GM13977 (cell line): ENCODE measurements at regions not wholly inside any gene's neighbourhood (a gene's known extent, or its start where the extent isn't known, plus 50 kb on each side); places are given as distances from the start of the nearest gene placed in this dataset.

Source experiments
- DNase-seq: peaks from one replicate; pipeline ENCODE4 v3.0.0; 2012; ENCODE audit warnings: low spot score
- CTCF ChIP-seq: IDR thresholded peaks from 2 replicates; pipeline ENCODE4 v1.5.1; 2012; ENCODE audit warnings: mild to moderate bottlenecking, control low read depth; ENCODE audit not compliant: insufficient read depth; ENCODE audit errors: extremely low read depth, missing control alignments
- in situ Hi-C: fragments of 300-500 bp; cut with MboI; formaldehyde crosslinking; loops from one replicate; pipeline ENCODE4 v1.12.0; 2022; ENCODE audit warnings: low sequenced_read_pairs, low pct_unique_long_range_greater_than_20kb, mixed read lengths, inconsistent platforms; ENCODE audit not compliant: unreplicated experiment

GRCh38 chr16:49951574-49952195 is 73.3 kb upstream of the CNEP1R1 start:
- DNase-seq = no peak
- TF ChIP-seq CTCF = no peak
- in situ Hi-C loops = no loop called here

- no peak for TF ChIP-seq CTCF
- DNase-seq = no peak
- in situ Hi-C loops = no loop called here
Observed at GRCh38 chr16:49952386-49952785, 72.6 kb upstream of the CNEP1R1 start.

GRCh38 chr16:49953090-49953489 is 71.9 kb upstream of the CNEP1R1 start:
- no peak for TF ChIP-seq CTCF
- in situ Hi-C loops = no loop called here
- DNase-seq = no peak

GRCh38 chr16:49955858-49956257 is 69.2 kb upstream of the CNEP1R1 start:
- no peak for TF ChIP-seq CTCF
- in situ Hi-C loops = no loop called here
- DNase-seq = no peak

- in situ Hi-C loops = no loop called here
- DNase-seq = no peak
- TF ChIP-seq CTCF = no peak
Observed at GRCh38 chr16:49956915-49957314, 68.1 kb upstream of the CNEP1R1 start.

GRCh38 chr16:49958448-49958847 is 66.6 kb upstream of the CNEP1R1 start:
- no peak for TF ChIP-seq CTCF
- DNase-seq = no peak
- in situ Hi-C loops = no loop called here
